HCT116 (cell line): ENCODE measurements at regions not wholly inside any gene's neighbourhood (a gene's known extent, or its start where the extent isn't known, plus 50 kb on each side); places are given as distances from the start of the nearest gene placed in this dataset.

Experiments used
- ATAC-seq: fragments of 200-7000 bp; cut with Tn5 transposase; 2 replicates; pipeline ENCODE4 v1.9.1; 2020; ENCODE audit warnings: mild to moderate bottlenecking, moderate library complexity
- BruUV-seq: library from RNA; stranded (reverse); fragments of 400-500 nt; replicated peaks from 2 replicates; lab custom pipeline; 2021; lab: Mats Ljungman, UMichigan
- CTCF ChIA-PET: fragments of 300-600 bp; sonication (Branson Sonifier 250); formaldehyde crosslinking; loops from one replicate; lab custom pipeline; 2021; ENCODE audit warnings: antibody characterized with exemption; lab: Charles Lee
- POLR2A ChIA-PET: fragments of 300-600, 350-600 bp; sonication (Branson Sonifier 250); formaldehyde crosslinking; loops from one replicate; lab custom pipeline; 2021; ENCODE audit warnings: antibody characterized with exemption; lab: Charles Lee
- RAD21 ChIA-PET, 2 experiments: fragments of 300-600 bp; sonication (Branson Sonifier 250); formaldehyde crosslinking; loops; one replicate each; lab custom pipeline; 2023; ENCODE audit warnings: low total read pairs in 2 of 2; ENCODE audit not compliant: uncharacterized antibody in 2 of 2, unreplicated experiment in 2 of 2, low non-redundant PET in 1 of 2; lab: Charles Lee
- DNase-seq: peaks from one replicate; pipeline ENCODE4 v3.0.0-alpha.2; 2010; ENCODE audit warnings: low read depth, low spot score
- H2AFZ ChIP-seq: fragments of 200-600 bp; shearing (Covaris generic), sonication (generic); 2 replicates; pipeline ENCODE4 v1.6.1; 2017; ENCODE audit warnings: low read depth, mixed run types, mixed read lengths, antibody characterized with exemption, low read length; ENCODE audit not compliant: poor library complexity, severe bottlenecking
- H3K27ac ChIP-seq: 2 replicates; pipeline ENCODE4 v1.5.1; 2012; ENCODE audit warnings: low read depth, low read length
- H3K27me3 ChIP-seq: fragments of 200-600 bp; sonication (generic); 2 replicates; pipeline ENCODE4 v1.6.1; 2016; ENCODE audit warnings: mixed run types, low read length, mixed read lengths; ENCODE audit not compliant: insufficient read depth
- H3K36me3 ChIP-seq, 2 experiments: fragments of 200-500 bp in 1 of 2; fragments of 200-600 bp in 1 of 2; sonication (Bioruptor generic) in 1 of 2; sonication (generic) in 1 of 2; 2 replicates each; pipeline versions ENCODE4 v1.5.1 to v1.6.1; 2014 to 2016; ENCODE audit warnings: low read length in 2 of 2, inconsistent platforms in 1 of 2, mixed read lengths in 1 of 2, mixed run types in 1 of 2; ENCODE audit not compliant: insufficient read depth in 2 of 2, control insufficient read depth in 1 of 2
- H3K4me1 ChIP-seq, 2 experiments: fragments of 200-600 bp in 1 of 2; sonication (generic) in 1 of 2; 2 replicates each; pipeline versions ENCODE4 v1.5.1 to v1.6.1; 2012 to 2017; ENCODE audit warnings: low read length in 2 of 2, inconsistent platforms in 1 of 2, mild to moderate bottlenecking in 1 of 2, mixed read lengths in 1 of 2, mixed run types in 1 of 2, moderate library complexity in 1 of 2; ENCODE audit not compliant: insufficient read depth in 2 of 2, control insufficient read depth in 1 of 2
- H3K4me2 ChIP-seq: fragments of 200-600 bp; sonication (generic); 2 replicates; pipeline ENCODE4 v1.6.1; 2017; ENCODE audit warnings: mixed run types, low read length, mixed read lengths
- H3K4me3 ChIP-seq, 2 experiments: fragments of 200-600 bp in 1 of 2; sonication (generic) in 1 of 2; replicated peaks in 1 of 2; 2 replicates each; pipeline ENCODE4 v1.5.1; 2011 to 2016; ENCODE audit warnings: low read length in 2 of 2, control low read depth in 1 of 2, low read depth in 1 of 2, mild to moderate bottlenecking in 1 of 2, mixed read lengths in 1 of 2, mixed run types in 1 of 2
- H3K79me2 ChIP-seq: fragments of 200-600 bp; sonication (generic); 2 replicates; pipeline ENCODE4 v1.6.1; 2017; ENCODE audit warnings: mild to moderate bottlenecking, mixed run types, low read length, moderate library complexity, mixed read lengths; ENCODE audit not compliant: insufficient read depth
- H3K9ac ChIP-seq: fragments of 200-600 bp; sonication (generic); 2 replicates; pipeline ENCODE4 v1.6.1; 2016; ENCODE audit warnings: low read length, mixed read lengths
- H3K9me2 ChIP-seq: fragments of 200-600 bp; sonication (generic), shearing (Covaris generic); 2 replicates; pipeline ENCODE4 v1.6.1; 2017; ENCODE audit warnings: mixed run types, mild to moderate bottlenecking, moderate library complexity; ENCODE audit not compliant: insufficient read depth
- H3K9me3 ChIP-seq, 2 experiments: fragments of 200-500 bp in 1 of 2; fragments of 200-600 bp in 1 of 2; sonication (Bioruptor generic) in 1 of 2; sonication (generic) in 1 of 2; 2 replicates each; pipeline ENCODE4 v1.6.1; 2014 to 2017; ENCODE audit warnings: low read length in 2 of 2, mixed read lengths in 2 of 2, inconsistent platforms in 1 of 2, low read depth in 1 of 2, mild to moderate bottlenecking in 1 of 2, mixed run types in 1 of 2, moderate library complexity in 1 of 2; ENCODE audit not compliant: control insufficient read depth in 1 of 2, insufficient read depth in 1 of 2
- H4K20me1 ChIP-seq: fragments of 200-600 bp; sonication (generic), shearing (Covaris generic); 2 replicates; pipeline ENCODE4 v1.6.1; 2017; ENCODE audit warnings: mixed run types, mild to moderate bottlenecking, moderate library complexity; ENCODE audit not compliant: insufficient read depth
- EGR1 ChIP-seq: IDR thresholded peaks from 2 replicates; pipeline ENCODE4 v1.6.1; 2012; ENCODE audit warnings: low read depth
- ELF1 ChIP-seq: IDR thresholded peaks from 2 replicates; pipeline ENCODE4 v1.6.1; 2012; ENCODE audit warnings: low read depth, borderline replicate concordance
- EZH2 ChIP-seq: fragments of 200-600 bp; sonication (generic); IDR thresholded peaks from 2 replicates; pipeline ENCODE4 v1.6.1; 2017; ENCODE audit warnings: antibody characterized with exemption, mixed run types
- EZH2phosphoT487 ChIP-seq: fragments of 200-600 bp; IDR thresholded peaks from 2 replicates; pipeline ENCODE4 v1.6.1; 2018; ENCODE audit warnings: antibody characterized with exemption, borderline replicate concordance
- FOSL1 ChIP-seq: IDR thresholded peaks from 2 replicates; pipeline ENCODE4 v1.6.1; 2012; ENCODE audit warnings: low read depth
- JUND ChIP-seq: IDR thresholded peaks from 2 replicates; pipeline ENCODE4 v1.6.1; 2012
- MAX ChIP-seq: IDR thresholded peaks from 2 replicates; pipeline ENCODE4 v1.6.1; 2012
- POLR2A ChIP-seq: IDR thresholded peaks from 2 replicates; pipeline ENCODE4 v1.7.0; 2011; ENCODE audit warnings: borderline replicate concordance; ENCODE audit not compliant: insufficient read depth, insufficient read length; ENCODE audit errors: extremely low read depth
- POLR2AphosphoS5 ChIP-seq: IDR thresholded peaks from 2 replicates; pipeline ENCODE4 v1.6.1; 2011; ENCODE audit warnings: mild to moderate bottlenecking, low read depth, low read length, moderate library complexity
- RAD21 ChIP-seq: IDR thresholded peaks from 2 replicates; pipeline ENCODE4 v1.6.1; 2012; ENCODE audit warnings: low read depth, mild to moderate bottlenecking
- SIN3A ChIP-seq: IDR thresholded peaks from 2 replicates; pipeline ENCODE4 v1.6.1; 2012; ENCODE audit warnings: low read depth
- SP1 ChIP-seq: IDR thresholded peaks from 2 replicates; pipeline ENCODE4 v1.6.1; 2012; ENCODE audit warnings: low read depth
- YY1 ChIP-seq: IDR thresholded peaks from 2 replicates; pipeline ENCODE4 v1.6.1; 2011; ENCODE audit warnings: low read length, low read depth, moderate library complexity, mild to moderate bottlenecking; ENCODE audit not compliant: insufficient replicate concordance; ENCODE audit errors: extremely low read depth
- ZFX ChIP-seq: fragments of 450-650 bp; IDR thresholded peaks from 2 replicates; pipeline ENCODE4 v1.6.1; 2017
- ZNF274 ChIP-seq: fragments of 200-500 bp; sonication (Bioruptor generic); IDR thresholded peaks from 2 replicates; pipeline ENCODE4 v1.6.1; 2014; ENCODE audit warnings: mild to moderate bottlenecking, low read depth, low read length, inconsistent platforms
- intact Hi-C: fragments of 100-400 bp; cut with micrococcal nuclease; formaldehyde crosslinking; loops from 2 replicates; pipeline ENCODE4 v1.10.0; 2022
- TF ChIP-seq, protein P1 (sequence below), 3 experiments: fragments of 200-600 bp in 1 of 3; sonication (generic) in 1 of 3; IDR thresholded peaks in 2 of 3; conservative IDR thresholded peaks in 1 of 3; 2 replicates each; pipeline ENCODE4 v1.5.1; 2012 to 2017; ENCODE audit warnings: low read depth in 2 of 3, low read length in 2 of 3, antibody characterized with exemption in 1 of 3, borderline replicate concordance in 1 of 3, control low read depth in 1 of 3, mild to moderate bottlenecking in 1 of 3, mixed read lengths in 1 of 3, mixed run types in 1 of 3, moderate library complexity in 1 of 3; ENCODE audit not compliant: insufficient read depth in 1 of 3
- TF ChIP-seq, protein P2 (sequence below): IDR thresholded peaks from 2 replicates; pipeline ENCODE4 v1.6.1; 2012; ENCODE audit warnings: low read depth
- TF ChIP-seq, protein P3 (sequence below): IDR thresholded peaks from 2 replicates; pipeline ENCODE4 v1.6.1; 2011; ENCODE audit warnings: mild to moderate bottlenecking, low read length, moderate library complexity; ENCODE audit not compliant: insufficient replicate concordance; ENCODE audit errors: extremely low read depth
- TF ChIP-seq, protein P4 (sequence below): IDR thresholded peaks from 2 replicates; pipeline ENCODE4 v1.6.1; 2012

- Histone ChIP-seq H3K27ac (no peak overlapping the region), H2AFZ (no peak overlapping the region), H3K9me3 (peaks cover 10 to 30% of the 10 kb centered on the region in 2 experiments; a peak in 3 of 4 replicates), H3K79me2 (no peaks in the 10 kb centered on the region), H3K4me1 (no peaks in the 10 kb centered on the region), H3K36me3 (no peaks in the 10 kb centered on the region), H3K9ac (no peak overlapping the region), H3K27me3 (no peaks in the 10 kb centered on the region), H3K4me2 (no peak overlapping the region), H3K4me3 (no peak overlapping the region), H3K9me2 (no peaks in the 10 kb centered on the region), H4K20me1 (no peaks in the 10 kb centered on the region)
- ChIA-PET CTCF (no interaction called here), POLR2A (no interaction called here), RAD21 (no interaction called here)
- ATAC-seq (no peak), DNase-seq (no peak)
- TF ChIP-seq EGR1: no peak
- no peak for TF ChIP-seq EZH2phosphoT487
- TF ChIP-seq, protein P1, sequence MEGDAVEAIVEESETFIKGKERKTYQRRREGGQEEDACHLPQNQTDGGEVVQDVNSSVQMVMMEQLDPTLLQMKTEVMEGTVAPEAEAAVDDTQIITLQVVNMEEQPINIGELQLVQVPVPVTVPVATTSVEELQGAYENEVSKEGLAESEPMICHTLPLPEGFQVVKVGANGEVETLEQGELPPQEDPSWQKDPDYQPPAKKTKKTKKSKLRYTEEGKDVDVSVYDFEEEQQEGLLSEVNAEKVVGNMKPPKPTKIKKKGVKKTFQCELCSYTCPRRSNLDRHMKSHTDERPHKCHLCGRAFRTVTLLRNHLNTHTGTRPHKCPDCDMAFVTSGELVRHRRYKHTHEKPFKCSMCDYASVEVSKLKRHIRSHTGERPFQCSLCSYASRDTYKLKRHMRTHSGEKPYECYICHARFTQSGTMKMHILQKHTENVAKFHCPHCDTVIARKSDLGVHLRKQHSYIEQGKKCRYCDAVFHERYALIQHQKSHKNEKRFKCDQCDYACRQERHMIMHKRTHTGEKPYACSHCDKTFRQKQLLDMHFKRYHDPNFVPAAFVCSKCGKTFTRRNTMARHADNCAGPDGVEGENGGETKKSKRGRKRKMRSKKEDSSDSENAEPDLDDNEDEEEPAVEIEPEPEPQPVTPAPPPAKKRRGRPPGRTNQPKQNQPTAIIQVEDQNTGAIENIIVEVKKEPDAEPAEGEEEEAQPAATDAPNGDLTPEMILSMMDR (IDR thresholded peaks at IDR 0.05 in 2 of 3, conservative IDR thresholded peaks at IDR 0.05 in 1 of 3; ENCODE audit: borderline replicate concordance in 1 of 3, insufficient read depth in 1 of 3, low read depth in 2 of 3, low read length in 2 of 3): no peak
- no peak for TF ChIP-seq ELF1
- no peak for TF ChIP-seq JUND
- no peak for TF ChIP-seq FOSL1
- TF ChIP-seq RAD21: no peak
- TF ChIP-seq, protein P2, sequence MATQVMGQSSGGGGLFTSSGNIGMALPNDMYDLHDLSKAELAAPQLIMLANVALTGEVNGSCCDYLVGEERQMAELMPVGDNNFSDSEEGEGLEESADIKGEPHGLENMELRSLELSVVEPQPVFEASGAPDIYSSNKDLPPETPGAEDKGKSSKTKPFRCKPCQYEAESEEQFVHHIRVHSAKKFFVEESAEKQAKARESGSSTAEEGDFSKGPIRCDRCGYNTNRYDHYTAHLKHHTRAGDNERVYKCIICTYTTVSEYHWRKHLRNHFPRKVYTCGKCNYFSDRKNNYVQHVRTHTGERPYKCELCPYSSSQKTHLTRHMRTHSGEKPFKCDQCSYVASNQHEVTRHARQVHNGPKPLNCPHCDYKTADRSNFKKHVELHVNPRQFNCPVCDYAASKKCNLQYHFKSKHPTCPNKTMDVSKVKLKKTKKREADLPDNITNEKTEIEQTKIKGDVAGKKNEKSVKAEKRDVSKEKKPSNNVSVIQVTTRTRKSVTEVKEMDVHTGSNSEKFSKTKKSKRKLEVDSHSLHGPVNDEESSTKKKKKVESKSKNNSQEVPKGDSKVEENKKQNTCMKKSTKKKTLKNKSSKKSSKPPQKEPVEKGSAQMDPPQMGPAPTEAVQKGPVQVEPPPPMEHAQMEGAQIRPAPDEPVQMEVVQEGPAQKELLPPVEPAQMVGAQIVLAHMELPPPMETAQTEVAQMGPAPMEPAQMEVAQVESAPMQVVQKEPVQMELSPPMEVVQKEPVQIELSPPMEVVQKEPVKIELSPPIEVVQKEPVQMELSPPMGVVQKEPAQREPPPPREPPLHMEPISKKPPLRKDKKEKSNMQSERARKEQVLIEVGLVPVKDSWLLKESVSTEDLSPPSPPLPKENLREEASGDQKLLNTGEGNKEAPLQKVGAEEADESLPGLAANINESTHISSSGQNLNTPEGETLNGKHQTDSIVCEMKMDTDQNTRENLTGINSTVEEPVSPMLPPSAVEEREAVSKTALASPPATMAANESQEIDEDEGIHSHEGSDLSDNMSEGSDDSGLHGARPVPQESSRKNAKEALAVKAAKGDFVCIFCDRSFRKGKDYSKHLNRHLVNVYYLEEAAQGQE: no peak
- TF ChIP-seq SP1: no peak
- TF ChIP-seq MAX: no peak
- no peak for TF ChIP-seq YY1
- TF ChIP-seq POLR2A: no peak
- TF ChIP-seq ZNF274: no peak
- TF ChIP-seq, protein P3, sequence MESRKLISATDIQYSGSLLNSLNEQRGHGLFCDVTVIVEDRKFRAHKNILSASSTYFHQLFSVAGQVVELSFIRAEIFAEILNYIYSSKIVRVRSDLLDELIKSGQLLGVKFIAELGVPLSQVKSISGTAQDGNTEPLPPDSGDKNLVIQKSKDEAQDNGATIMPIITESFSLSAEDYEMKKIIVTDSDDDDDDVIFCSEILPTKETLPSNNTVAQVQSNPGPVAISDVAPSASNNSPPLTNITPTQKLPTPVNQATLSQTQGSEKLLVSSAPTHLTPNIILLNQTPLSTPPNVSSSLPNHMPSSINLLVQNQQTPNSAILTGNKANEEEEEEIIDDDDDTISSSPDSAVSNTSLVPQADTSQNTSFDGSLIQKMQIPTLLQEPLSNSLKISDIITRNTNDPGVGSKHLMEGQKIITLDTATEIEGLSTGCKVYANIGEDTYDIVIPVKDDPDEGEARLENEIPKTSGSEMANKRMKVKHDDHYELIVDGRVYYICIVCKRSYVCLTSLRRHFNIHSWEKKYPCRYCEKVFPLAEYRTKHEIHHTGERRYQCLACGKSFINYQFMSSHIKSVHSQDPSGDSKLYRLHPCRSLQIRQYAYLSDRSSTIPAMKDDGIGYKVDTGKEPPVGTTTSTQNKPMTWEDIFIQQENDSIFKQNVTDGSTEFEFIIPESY: no peak
- TF ChIP-seq EZH2: no peak
- TF ChIP-seq SIN3A: no peak
- TF ChIP-seq, protein P4, sequence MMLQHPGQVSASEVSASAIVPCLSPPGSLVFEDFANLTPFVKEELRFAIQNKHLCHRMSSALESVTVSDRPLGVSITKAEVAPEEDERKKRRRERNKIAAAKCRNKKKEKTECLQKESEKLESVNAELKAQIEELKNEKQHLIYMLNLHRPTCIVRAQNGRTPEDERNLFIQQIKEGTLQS: no peak
- TF ChIP-seq POLR2AphosphoS5: no peak
- TF ChIP-seq ZFX: no peak
- BruUV-seq: no TSS peak
- intact Hi-C loops: no loop called here
Measured at GRCh38 chr7:52406808-52407207, 628.6 kb upstream of the POM121L12 start.
